Brain microvascular endothelial cell (primary cell): ENCODE measurements at regions not wholly inside any gene's neighbourhood (a gene's known extent, or its start where the extent isn't known, plus 50 kb on each side); places are given as distances from the start of the nearest gene placed in this dataset.
A peak's percentile ranks its signal among the peaks of the same experiment; 100 is the strongest.

Experiments used
- DNase-seq: peaks from one replicate; pipeline ENCODE4 v3.0.0-alpha.2; 2020
- H3K27ac ChIP-seq: fragments of 250-450 bp; sonication (Bioruptor Pico); 2 replicates; pipeline ENCODE4 v1.5.1; 2020; ENCODE audit warnings: mild to moderate bottlenecking, moderate library complexity
- H3K27me3 ChIP-seq: fragments of 250-450 bp; sonication (Bioruptor Pico); replicated peaks from 2 replicates; pipeline ENCODE4 v1.5.1; 2020; ENCODE audit warnings: mild to moderate bottlenecking
- H3K36me3 ChIP-seq: fragments of 250-450 bp; sonication (Bioruptor Pico); replicated peaks from 2 replicates; pipeline ENCODE4 v1.5.1; 2020; ENCODE audit warnings: mild to moderate bottlenecking
- H3K4me3 ChIP-seq: 2 replicates; pipeline ENCODE4 v1.5.1; 2011; ENCODE audit warnings: low read depth, mild to moderate bottlenecking, control low read depth, low read length, moderate library complexity
- in situ Hi-C: cut with HindIII; loops from 2 replicates; pipeline ENCODE4 v1.10.0; 2017; ENCODE audit warnings: low sequenced_read_pairs, low pct_ligation_motif_present
- TF ChIP-seq, protein P1 (sequence below): IDR thresholded peaks from 2 replicates; pipeline ENCODE4 v1.5.1; 2011; ENCODE audit warnings: low read depth, mild to moderate bottlenecking, moderate library complexity, low read length, control low read depth, inconsistent platforms; ENCODE audit errors: missing control alignments

DNA sequence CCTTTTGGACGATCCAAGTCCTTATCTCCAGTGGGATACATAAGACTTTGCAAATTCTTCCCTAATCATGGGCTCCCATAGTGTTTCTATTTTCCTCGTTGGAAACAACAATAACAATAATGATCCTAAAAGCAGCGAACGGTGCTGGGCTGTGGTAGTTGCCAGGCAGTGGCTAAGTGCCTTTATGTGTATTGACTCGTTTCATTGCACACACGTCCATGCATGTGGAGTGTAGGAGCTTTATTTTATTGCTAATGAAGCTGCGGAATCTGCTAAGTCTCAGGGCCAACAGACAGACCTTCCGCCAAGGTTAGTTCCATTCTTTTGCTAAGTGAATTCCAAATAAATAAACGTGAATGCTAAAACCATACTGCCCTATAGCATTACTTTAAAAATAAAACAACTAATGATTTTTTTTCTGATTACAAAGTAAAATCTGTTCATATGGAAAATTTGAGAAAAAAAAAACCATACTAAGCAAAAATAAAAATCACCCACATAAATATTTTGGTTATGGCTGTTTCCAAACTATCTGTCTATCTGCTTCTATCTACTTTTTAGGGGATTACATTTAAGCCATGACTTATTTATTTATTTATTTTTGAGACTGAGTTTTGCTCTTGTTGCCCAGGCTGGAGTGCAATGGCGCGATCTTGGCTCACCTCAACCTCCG lies 297.9 kb downstream of the BMP7 start:
- TF ChIP-seq, protein P1, sequence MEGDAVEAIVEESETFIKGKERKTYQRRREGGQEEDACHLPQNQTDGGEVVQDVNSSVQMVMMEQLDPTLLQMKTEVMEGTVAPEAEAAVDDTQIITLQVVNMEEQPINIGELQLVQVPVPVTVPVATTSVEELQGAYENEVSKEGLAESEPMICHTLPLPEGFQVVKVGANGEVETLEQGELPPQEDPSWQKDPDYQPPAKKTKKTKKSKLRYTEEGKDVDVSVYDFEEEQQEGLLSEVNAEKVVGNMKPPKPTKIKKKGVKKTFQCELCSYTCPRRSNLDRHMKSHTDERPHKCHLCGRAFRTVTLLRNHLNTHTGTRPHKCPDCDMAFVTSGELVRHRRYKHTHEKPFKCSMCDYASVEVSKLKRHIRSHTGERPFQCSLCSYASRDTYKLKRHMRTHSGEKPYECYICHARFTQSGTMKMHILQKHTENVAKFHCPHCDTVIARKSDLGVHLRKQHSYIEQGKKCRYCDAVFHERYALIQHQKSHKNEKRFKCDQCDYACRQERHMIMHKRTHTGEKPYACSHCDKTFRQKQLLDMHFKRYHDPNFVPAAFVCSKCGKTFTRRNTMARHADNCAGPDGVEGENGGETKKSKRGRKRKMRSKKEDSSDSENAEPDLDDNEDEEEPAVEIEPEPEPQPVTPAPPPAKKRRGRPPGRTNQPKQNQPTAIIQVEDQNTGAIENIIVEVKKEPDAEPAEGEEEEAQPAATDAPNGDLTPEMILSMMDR: no peak
- DNase-seq: no peak
- Histone ChIP-seq H3K4me3 (no peak overlapping the region), H3K27me3 (no peaks in the 10 kb centered on the region), H3K27ac (no peak overlapping the region), H3K36me3 (no peaks in the 10 kb centered on the region)
- in situ Hi-C loops: no loop called here

DNA sequence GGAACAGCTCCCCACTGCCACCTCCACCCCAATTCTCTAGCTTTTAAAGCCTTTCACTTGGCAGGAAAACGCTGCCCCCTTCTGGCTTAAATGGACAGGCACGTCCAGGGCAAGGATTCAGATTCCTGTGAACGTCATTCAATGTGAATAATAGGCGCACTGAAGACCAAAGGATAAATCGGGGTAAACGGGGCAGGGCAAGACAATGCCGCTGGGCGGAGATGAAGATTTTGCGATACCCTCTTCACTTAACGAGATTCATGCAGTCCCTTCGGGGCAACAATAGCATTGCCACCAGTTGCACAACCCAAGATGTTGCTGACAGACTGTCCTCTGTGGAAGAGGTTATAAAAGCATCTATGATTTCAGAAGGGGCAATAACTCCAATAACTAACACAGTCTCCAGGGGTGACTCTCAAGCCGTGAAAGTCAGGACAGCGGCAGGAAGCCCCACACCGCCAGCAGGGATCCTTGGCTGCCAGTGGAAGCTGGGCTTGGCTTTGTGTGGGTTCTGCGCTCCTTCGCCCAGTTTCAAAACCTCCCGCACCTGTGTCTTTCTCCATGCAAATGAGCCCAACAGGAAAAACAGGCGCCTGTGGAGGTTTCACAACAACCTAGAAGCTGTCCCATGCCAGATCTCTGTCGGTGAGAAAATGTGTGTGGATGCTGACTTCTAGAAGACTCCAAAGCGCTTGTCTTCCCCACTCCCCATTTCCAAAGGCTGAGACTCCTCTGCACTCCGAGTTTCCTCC lies 291.8 kb downstream of the BMP7 start:
- Histone ChIP-seq H3K36me3 (no peaks in the 10 kb centered on the region), H3K27ac (no peak overlapping the region), H3K4me3 (no peak overlapping the region), H3K27me3 (no peaks in the 10 kb centered on the region)
- peak; percentile 63 for DNase-seq
- TF ChIP-seq, protein P1: peak; percentile 92
- in situ Hi-C loops: no loop called here

- DNase-seq: no peak
- Histone ChIP-seq H3K36me3 (no peaks in the 10 kb centered on the region), H3K27me3 (no peaks in the 10 kb centered on the region), H3K4me3 (no peak overlapping the region), H3K27ac (no peak overlapping the region)
- TF ChIP-seq, protein P1: no peak
- in situ Hi-C loops: no loop called here
Measured at GRCh38 chr20:56975838-56976237, 290.6 kb downstream of the BMP7 start.

- in situ Hi-C loops: no loop called here
- Histone ChIP-seq H3K27ac (no peak overlapping the region), H3K27me3 (no peaks in the 10 kb centered on the region), H3K4me3 (no peak overlapping the region), H3K36me3 (no peaks in the 10 kb centered on the region)
- DNase-seq: no peak
- TF ChIP-seq, protein P1: no peak
Measured at GRCh38 chr20:56976336-56976735, 290.1 kb downstream of the BMP7 start.

GRCh38 chr20:56978475-56978874 lies 288.0 kb downstream of the BMP7 start:
- in situ Hi-C loops: no loop called here

More at GRCh38 chr20:56978475-56978874, 288.0 kb downstream of the BMP7 start:
- TF ChIP-seq, protein P1: no peak
- Histone ChIP-seq H3K27me3 (no peaks in the 10 kb centered on the region), H3K36me3 (no peaks in the 10 kb centered on the region), H3K4me3 (no peak overlapping the region), H3K27ac (no peak overlapping the region)
- no peak for DNase-seq
